ENCODE measurements at regions not wholly inside any gene's neighbourhood (a gene's known extent, or its start where the extent isn't known, plus 50 kb on each side); places are given as distances from the start of the nearest gene placed in this dataset.

- TF ChIP-seq CTCF (IDR thresholded peaks at IDR 0.05): no peak
- DNase-seq (ENCODE audit: low spot score): no peak
- ATAC-seq (ENCODE audit: low FRiP score): no peak
Observed at GRCh38 chr1:67977756-67978155, 72.7 kb downstream of the DIRAS3 start.

- ATAC-seq (ENCODE audit: low FRiP score): no peak
Observed at GRCh38 chr1:67973051-67973450, 77.4 kb downstream of the DIRAS3 start.

GRCh38 chr1:67970088-67970487 lies 80.3 kb downstream of the DIRAS3 start:
- TF ChIP-seq CTCF (IDR thresholded peaks at IDR 0.05): no peak
- ATAC-seq (ENCODE audit: low FRiP score) (no peak), DNase-seq (ENCODE audit: low spot score) (no peak)

More at GRCh38 chr1:67973051-67973450, 77.4 kb downstream of the DIRAS3 start:
- TF ChIP-seq CTCF (IDR thresholded peaks at IDR 0.05): no peak
- DNase-seq (ENCODE audit: low spot score): no peak

GRCh38 chr1:67969446-67969845 lies 81.0 kb downstream of the DIRAS3 start:
- ATAC-seq (ENCODE audit: low FRiP score) (no peak), DNase-seq (ENCODE audit: low spot score) (no peak)
- no peak for TF ChIP-seq CTCF (IDR thresholded peaks at IDR 0.05)

GRCh38 chr1:67966666-67967009 lies 83.8 kb downstream of the DIRAS3 start:
- no peak for TF ChIP-seq CTCF (IDR thresholded peaks at IDR 0.05)
- ATAC-seq (ENCODE audit: low FRiP score) (no peak), DNase-seq (ENCODE audit: low spot score) (no peak)

- TF ChIP-seq CTCF (IDR thresholded peaks at IDR 0.05): no peak
- ATAC-seq (ENCODE audit: low FRiP score) (no peak), DNase-seq (ENCODE audit: low spot score) (no peak)
Observed at GRCh38 chr1:67965995-67966665, 84.3 kb downstream of the DIRAS3 start.

GRCh38 chr1:67963263-67963662 lies 87.2 kb downstream of the DIRAS3 start:
- no peak for ATAC-seq (ENCODE audit: low FRiP score)
- no peak for DNase-seq (ENCODE audit: low spot score)

More at GRCh38 chr1:67963263-67963662, 87.2 kb downstream of the DIRAS3 start:
- TF ChIP-seq CTCF (IDR thresholded peaks at IDR 0.05): no peak

All from omental fat pad (tissue), 3 donors.